NCI-H226 (cell line): ENCODE measurements at regions not wholly inside any gene's neighbourhood (a gene's known extent, or its start where the extent isn't known, plus 50 kb on each side); places are given as distances from the start of the nearest gene placed in this dataset.

Experiments
- DNase-seq: peaks from one replicate; pipeline ENCODE4 v3.0.0-alpha.2; 2015

- no peak for DNase-seq
Measured at GRCh38 chr2:59025157-59025757, 784.1 kb upstream of the FANCL start.

- no peak for DNase-seq
Measured at GRCh38 chr2:59021786-59022185, 780.7 kb upstream of the FANCL start.

GRCh38 chr2:59019566-59020159, 778.5 kb upstream of the FANCL start:
- DNase-seq = no peak

DNA sequence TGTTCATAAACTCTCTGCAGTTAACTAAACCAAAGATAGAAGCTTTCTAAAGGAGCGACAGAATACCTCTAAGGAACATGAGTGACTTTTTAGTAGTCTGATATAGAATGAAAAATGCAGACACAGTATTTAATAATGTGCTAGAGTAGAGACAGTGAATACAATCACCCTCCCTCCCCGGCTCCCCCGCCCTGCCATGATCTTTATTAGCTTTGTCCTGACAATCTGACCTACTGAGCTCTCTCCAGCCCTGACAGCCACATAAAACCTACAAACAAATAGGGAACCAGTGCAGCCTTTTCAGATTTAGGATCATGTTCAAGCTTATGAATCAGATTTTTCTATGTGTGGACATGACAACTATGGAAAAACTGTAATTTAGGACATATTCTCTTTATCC, 777.6 kb upstream of the FANCL start:
- DNase-seq = no peak

GRCh38 chr2:59015027-59015426, 773.9 kb upstream of the FANCL start:
- DNase-seq = no peak

DNA sequence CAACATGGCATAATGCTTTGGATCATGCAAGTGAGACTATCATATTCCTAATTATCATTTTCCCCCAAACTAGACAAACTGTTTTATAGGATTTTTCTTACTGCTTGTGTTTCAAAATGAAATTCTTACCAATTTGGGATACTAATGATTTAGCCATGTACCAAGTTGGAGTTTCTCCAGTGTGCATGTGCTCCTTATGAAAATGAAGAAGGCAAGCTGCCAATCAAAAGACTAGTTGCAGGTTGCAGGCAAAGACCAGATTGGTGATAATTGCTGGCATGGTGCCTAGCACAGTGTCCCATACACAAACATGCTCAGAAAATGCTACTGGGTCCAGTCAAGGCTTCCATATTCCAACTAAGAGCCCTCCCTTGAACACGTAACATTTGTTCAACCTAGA, 771.8 kb upstream of the FANCL start:
- no peak for DNase-seq

DNA sequence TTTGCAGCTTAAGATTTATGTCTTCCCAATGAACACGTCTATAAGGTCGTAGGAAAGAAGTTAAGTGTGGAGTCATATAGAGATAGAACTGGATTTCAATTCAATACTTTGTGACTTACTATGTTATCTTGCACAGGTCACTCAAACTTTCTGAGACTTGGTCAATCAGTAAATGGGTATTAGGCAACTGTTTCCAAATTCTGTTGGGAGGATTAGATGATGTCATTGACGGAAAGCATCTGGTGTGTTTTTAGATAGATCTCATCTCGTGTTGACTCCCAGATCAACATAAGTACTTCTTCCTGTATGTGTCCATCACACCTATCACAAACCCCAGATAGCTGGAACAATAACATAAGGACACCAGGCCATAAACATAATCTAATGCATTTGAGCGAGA, 771.1 kb upstream of the FANCL start:
- no peak for DNase-seq

- DNase-seq = no peak
Measured at GRCh38 chr2:59008950-59009349, 767.8 kb upstream of the FANCL start.

DNA sequence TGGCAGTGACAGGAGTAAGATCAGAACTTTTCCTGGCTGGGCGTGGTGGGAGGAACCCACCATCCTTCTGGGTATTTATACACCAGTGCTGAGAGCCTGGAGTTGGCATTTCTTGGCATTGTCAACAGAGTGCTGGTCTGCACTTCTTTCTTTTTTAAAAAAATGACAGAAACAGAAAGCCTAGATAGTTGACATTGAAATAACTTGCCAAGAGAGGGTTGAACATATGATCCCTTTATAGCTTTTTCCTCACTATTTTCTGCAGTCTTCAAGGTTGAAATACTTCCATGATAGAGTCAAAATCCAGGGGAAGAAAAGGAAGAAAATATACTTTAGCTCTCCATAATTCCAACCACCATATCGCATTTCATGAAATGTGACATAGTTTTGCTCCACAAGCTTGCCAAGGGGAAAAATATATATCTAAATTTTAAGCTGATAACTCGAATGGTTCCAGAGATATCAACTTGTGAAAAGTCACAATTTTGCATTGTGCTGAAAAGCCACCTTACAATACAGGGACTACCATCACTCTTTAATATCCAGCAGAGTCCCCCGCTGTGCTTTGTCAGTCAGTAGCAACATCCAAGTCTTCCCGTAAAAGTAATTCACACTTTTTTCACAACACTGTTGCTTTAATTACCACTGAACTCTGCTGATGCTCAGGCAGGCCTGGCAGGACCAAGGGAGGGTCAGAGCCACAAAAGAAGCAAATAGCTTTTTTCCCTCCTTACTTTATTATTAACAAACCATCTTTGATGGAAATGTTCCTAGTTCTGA, 764.9 kb upstream of the FANCL start:
- no peak for DNase-seq

GRCh38 chr2:59004621-59005020, 763.5 kb upstream of the FANCL start:
- DNase-seq = no peak

- no peak for DNase-seq
Measured at GRCh38 chr2:59000796-59001195, 759.7 kb upstream of the FANCL start.

DNA sequence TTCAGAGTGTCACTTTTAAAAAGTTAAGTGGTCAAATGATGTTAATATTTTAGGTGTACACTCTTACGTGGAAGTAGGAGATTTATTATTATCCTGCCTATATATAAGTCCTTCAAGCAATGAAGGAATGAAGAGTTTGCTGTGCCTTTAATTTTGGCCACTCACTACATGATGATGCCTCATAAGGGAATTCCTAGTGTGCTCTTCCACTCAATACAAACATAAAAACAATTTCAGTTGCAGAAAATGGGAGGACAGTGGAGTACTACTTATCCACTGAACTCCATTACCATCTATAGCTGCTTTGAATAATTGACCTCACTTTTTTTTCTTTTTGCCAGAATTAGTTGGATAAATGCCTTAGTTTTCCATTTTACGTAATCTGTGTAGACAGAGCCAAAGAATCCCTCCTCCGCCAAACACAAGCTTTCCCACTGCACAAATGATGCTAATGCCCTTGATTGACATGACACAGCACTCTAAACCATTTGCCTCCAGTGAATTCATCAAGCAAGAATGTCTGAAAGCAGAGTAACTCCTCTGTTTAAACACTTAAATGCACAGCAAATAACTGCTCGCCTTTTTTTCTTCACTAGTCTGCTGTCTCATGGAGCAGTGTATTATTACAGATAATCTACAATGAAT, 751.1 kb upstream of the FANCL start:
- DNase-seq = no peak

GRCh38 chr2:58991357-58991756, 750.2 kb upstream of the FANCL start:
- DNase-seq = no peak

DNA sequence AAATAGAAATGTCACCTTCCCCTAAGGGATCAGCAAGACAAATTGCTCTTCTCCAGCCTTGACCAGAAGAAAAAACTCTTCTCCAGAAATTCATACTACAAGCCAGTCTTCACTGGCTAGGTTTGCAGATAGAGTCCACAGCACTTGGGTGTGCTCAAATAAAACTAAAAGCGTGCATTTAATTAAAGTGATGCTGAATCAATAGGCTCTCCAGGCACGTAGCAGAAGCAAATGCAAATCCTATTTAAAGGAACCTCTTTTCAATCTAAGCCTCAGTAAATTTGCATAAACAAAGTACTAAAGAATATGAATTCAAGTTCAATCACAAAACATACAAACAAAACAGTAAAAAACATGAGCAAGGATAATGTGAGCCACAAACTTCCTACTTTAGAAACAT, 744.4 kb upstream of the FANCL start:
- DNase-seq = no peak

DNA sequence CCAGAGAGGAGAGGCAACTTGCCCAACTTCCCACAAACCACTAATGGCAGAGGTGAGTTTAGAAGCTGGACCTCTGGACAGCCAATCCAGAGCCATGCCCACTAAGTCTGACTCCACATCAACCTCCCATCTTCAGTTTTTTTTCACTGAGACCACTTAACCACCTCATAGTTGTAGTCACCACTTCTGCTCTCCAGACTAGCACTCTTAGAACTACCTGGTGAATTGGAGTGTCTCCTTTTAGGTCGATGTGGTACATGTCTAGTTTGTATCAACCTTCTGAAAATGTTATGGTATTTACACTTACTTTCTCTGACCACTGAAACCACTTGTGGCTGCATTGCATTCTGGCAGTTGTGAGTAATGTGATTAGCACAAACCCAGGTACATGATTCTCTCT, 743.6 kb upstream of the FANCL start:
- no peak for DNase-seq

DNA sequence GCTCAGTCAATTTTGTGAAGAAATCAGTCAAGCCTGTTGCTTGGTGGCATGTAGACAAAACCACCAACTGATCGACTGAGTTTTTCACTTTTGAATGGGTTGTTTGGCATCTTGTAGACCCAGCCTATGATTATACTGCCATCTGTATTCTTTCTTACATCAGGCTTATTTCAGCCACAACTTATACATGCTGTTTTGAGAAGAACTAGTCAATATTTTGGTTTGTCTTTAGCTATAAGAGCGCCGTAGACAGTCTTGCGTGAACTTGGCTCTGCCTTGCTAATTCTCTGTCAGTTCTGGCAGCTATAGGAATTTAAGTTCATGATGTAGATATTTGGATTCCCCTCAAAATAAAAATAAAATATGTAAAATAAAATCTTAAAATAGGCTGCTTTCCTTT, 742.0 kb upstream of the FANCL start:
- DNase-seq = no peak

GRCh38 chr2:58981237-58981636, 740.1 kb upstream of the FANCL start:
- no peak for DNase-seq

DNA sequence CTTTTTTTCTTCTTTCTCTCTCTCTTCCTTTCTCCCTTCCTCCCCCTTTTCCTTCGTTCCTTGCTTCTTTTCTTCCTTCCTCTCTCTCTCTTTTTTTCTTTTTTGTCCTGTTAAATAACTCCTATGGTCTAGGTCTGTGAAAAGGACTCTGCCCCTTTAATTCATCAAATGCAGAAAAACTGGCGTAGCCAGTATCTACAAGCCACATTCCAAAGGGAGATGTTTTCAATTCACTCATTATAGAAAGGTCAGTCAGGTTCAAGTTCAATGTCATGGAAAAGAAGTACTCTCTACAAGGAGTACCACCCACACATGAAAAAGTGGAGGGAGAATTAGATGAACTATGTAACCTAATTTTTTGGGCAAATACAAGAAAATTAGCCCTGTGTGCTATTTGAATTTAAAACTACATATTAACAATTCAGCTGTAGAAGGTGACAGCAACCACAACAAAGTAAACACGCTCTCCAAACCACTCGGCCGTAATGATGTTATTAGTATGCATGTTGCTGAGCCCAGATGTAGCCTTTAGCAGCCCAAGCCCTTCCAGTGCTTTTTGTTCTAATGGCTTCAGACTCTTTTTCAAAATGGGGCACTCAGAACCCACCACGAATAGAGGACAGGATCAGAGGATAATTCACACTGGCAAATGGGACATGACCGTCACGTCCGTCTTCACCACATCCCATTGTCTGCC, 735.4 kb upstream of the FANCL start:
- no peak for DNase-seq

DNA sequence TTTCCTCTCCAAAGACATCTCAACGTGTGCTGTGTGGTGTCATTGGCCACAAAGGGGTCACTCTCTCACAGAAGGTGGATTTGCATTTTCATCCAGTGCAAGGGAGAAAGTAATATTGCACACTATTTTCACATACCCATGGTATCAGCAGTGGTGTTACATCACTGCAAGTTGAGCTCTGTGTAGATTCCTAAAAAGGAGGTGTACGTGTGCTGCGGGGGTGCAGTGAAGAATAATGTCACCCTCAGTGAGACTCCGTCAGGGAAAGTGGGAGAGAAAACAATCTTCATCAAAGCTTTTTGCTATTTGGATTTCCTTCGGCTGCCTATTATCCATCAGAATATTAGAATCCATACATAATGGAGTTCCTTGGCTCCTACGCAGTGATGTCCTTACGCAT, 733.8 kb upstream of the FANCL start:
- DNase-seq = no peak

- DNase-seq = no peak
Measured at GRCh38 chr2:58974426-58974825, 733.3 kb upstream of the FANCL start.

GRCh38 chr2:58973811-58974281, 732.7 kb upstream of the FANCL start:
- DNase-seq = no peak

- DNase-seq = no peak
Measured at GRCh38 chr2:58972737-58973136, 731.6 kb upstream of the FANCL start.
